DMS153 treated with DMSO at 0.1 percent for 48 hours (cell line): ENCODE measurements at regions not wholly inside any gene's neighbourhood (a gene's known extent, or its start where the extent isn't known, plus 50 kb on each side); places are given as distances from the start of the nearest gene placed in this dataset.

Experiments used
- DNase-seq: peaks from one replicate; lab custom pipeline; 2025; ENCODE audit not compliant: unreplicated experiment; lab: John Stamatoyannopoulos, UW

- DNase-seq = no peak
These were observed 177.5 kb downstream of the ANKRD50 start for GRCh38 chr4:124535003-124535402.

GRCh38 chr4:124536946-124537345 lies 175.6 kb downstream of the ANKRD50 start:
- DNase-seq = no peak

DNA sequence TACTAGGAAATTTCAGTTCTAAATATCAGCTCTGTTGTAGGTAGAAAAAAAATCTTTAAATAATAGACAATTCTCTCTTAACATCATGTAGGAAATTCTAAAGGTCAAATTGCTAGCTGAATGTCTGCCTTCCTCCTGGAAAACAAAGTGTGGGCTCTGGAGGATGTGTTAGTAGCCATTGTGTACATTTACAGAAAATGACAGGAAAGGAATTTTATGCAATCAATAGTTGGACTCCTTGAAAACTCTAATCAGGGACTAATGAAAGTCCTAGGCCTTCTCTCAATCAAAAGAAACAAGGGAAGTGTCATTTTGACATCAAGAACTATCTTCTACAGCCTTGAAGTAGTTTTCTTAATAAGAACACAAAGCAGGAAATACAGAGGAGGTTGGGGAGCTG lies 174.6 kb downstream of the ANKRD50 start:
- DNase-seq = no peak

GRCh38 chr4:124540014-124540413 lies 172.5 kb downstream of the ANKRD50 start:
- DNase-seq = no peak

DNA sequence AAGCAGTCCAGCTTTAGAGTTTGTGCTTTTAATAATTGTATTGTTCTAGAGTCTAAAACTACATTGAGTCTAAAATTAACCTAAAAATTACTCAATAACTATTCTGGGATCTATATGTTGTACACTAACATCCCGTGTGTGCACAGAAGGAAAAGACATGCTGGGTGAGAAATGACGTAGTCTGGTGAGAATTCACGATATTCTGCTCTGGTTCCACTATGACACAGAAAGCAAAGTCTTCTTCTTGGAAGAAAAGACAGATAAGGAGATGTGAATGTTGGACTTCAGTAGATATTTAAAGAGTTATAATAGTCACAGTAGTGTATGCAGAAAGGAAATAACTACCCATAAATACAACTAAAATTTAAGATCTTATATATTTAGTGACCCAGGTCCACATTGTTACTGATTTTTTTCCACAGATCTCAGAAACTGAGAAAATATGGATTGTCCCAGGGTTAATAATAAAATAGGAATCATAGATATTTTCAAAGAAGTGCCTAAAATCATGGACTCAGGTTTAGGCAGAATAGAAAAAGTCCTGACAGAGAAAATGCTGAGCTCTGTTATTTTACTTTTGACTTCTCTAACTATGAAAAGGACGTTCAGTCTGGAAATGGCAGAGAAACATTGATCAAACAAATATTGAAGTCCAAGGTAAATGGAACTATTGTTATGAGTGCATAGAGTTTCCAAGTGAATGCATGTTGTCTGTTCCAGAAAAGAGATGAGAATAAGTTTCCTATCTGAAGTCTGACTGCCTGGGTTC lies 170.7 kb downstream of the ANKRD50 start:
- no peak for DNase-seq

- no peak for DNase-seq
These were observed 156.6 kb downstream of the ANKRD50 start for GRCh38 chr4:124555959-124556358.

DNA sequence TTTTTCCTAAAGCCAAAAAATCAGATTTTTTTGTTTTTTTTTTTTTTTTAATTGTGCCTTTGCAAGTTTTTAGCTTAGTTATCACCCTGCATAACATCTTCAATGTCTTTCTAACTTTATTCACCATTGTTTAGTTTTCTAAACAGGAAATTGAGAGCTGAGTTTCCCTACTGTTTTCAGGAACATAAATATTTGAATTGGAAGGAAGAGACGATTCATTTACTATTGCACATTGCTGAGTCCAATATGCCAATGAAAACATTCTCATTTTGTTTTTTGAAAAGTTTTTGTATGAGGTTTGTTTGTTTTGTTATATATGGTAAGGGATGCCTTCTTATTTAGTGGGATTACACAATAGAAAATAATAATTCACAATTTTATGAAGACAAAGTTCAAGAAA lies 148.4 kb downstream of the ANKRD50 start:
- no peak for DNase-seq

GRCh38 chr4:124565371-124565770 lies 147.2 kb downstream of the ANKRD50 start:
- DNase-seq = no peak

- no peak for DNase-seq
These were observed 146.5 kb downstream of the ANKRD50 start for GRCh38 chr4:124566030-124566429.

GRCh38 chr4:124573056-124573455 lies 139.5 kb downstream of the ANKRD50 start:
- no peak for DNase-seq

DNA sequence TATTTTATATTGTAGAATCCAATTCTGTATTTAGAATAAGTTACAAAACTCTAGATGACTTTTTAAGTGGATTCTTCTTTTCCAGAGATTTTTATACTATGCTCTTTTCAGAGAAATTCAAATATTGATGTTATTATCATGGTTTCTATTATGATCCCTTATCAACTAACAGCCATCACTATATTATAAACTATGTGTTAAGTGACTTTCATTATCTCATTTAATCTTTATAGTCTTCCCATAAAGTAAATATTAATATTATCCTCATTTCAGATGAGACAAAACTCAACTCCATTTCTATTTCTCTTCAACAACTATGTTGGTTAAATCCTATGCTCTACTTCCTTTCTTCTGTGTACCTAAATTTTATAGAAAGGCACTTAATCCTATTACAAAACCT lies 132.6 kb downstream of the ANKRD50 start:
- no peak for DNase-seq

GRCh38 chr4:124583797-124584196 lies 128.7 kb downstream of the ANKRD50 start:
- DNase-seq = no peak

DNA sequence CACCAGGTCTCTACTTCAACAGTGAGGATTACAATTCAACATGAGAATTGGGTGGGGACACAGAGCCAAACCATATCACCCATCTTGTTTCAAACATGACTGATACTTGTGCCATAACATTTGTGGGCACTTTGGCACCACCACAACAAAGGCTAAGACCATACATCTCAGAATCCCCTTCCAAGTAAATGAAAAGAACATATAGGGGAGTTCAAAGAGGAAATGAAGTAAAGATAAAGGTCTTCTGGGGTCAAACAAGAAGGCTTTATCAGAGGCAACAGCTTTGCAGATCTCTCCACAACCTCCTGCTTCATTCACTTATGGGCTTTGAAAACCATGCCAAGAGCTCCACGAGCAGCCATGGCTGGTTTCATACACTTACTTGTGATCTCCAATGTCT lies 122.7 kb downstream of the ANKRD50 start:
- no peak for DNase-seq

DNA sequence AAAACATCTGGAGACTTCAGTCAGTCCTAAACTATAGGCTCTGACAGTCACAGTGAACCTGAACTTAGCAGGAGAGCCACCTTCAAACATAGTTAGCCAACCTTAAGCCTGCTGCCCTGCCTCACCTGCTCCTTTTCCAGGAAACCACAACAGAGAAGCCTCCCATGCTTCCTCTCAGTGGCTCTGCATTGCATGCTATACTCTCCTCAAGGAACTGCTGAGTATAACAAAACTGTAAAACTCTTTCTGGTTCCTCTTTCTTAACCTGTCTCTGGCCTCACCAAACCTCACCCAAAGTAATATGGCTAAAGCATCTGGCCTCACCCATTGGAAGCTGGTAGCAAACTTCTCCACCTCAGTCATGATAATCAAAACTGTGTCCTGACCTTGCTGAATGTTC lies 122.1 kb downstream of the ANKRD50 start:
- DNase-seq = no peak

DNA sequence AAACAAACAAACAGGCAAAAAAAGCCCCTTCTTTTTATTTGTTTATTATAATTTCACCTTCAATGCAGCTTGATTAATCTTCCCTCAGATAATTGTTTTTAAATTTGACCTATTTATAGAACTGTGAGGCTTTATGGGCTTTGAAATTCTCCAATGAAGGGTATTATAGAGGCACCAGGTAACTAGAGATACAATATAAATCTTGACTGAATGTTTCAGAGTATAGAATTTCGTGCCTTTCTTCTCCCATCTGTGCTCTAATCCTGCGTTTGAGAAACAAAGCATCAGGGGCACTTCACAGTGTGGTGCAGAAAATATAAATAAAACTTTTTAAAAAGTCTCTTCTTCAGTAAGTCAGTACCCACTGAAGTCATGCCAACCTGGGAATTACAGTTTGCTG lies 120.9 kb downstream of the ANKRD50 start:
- no peak for DNase-seq

- no peak for DNase-seq
These were observed 119.0 kb downstream of the ANKRD50 start for GRCh38 chr4:124593494-124593893.

DNA sequence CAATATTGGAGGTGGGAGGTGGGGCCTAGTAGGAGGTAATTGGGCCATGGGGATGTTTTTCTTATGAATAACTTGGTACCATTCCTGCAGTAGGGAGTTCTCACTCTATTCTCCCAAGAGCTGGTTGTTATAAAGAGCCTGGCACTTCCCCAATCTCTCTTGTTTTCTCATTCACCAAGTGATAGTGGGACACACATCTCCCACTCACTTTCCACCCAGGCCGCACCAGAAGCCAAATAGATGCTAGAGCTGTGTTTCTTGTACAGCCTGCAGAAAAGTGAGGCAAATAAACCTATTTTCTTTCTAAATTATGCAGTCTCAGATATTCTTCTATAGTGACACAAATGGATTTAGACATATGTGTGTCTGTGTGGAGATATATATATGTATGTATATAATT lies 117.6 kb downstream of the ANKRD50 start:
- DNase-seq = no peak

DNA sequence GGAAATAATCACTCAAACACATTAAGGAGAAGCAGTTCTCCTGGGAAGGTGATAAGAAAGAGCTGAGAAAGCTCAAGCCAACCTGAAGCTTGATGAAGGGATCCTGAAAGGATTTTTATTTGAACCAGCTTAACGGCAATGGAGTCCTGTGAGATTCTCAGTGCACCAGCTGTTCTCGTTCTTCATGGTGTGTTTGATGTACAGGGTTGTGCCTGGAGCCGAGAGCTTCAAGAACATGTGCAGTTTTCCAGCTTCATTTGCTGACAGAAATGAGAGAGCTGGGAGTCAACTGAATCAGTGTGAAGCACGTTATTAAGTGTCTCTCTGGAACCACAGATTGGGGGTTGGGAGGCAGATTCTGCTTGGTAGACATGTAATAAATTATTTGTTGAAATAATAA lies 115.7 kb downstream of the ANKRD50 start:
- DNase-seq = no peak

DNA sequence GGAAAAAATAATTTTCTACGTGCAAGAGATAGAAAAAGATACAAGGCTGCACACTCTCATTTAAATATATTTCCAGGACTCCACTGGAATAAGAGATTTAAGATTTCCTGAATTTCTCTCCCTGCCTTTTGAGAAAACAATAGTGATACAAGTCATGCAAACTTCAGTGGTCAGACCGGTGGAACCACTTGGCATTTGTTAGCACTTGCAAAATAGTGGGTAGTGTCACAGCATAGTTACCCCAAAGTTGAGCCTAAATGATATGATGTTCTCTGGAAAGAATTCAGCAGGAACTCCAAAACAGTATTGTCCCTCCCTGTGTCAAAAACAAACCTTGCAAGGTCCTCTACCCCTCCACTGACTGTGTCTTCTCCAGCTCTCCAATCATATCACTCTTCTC lies 102.3 kb downstream of the ANKRD50 start:
- DNase-seq = no peak
